GM12873 (cell line): ENCODE measurements at regions not wholly inside any gene's neighbourhood (a gene's known extent, or its start where the extent isn't known, plus 50 kb on each side); places are given as distances from the start of the nearest gene placed in this dataset.
A peak's percentile ranks its signal among the peaks of the same experiment; 100 is the strongest.

ENCODE experiments used
- TF ChIP-seq, protein P1 (sequence below): IDR thresholded peaks from 2 replicates; pipeline ENCODE4 v1.5.1; 2012; ENCODE audit warnings: low read depth, mild to moderate bottlenecking, moderate library complexity, low read length, control low read depth; ENCODE audit not compliant: insufficient read depth; ENCODE audit errors: missing control alignments

DNA sequence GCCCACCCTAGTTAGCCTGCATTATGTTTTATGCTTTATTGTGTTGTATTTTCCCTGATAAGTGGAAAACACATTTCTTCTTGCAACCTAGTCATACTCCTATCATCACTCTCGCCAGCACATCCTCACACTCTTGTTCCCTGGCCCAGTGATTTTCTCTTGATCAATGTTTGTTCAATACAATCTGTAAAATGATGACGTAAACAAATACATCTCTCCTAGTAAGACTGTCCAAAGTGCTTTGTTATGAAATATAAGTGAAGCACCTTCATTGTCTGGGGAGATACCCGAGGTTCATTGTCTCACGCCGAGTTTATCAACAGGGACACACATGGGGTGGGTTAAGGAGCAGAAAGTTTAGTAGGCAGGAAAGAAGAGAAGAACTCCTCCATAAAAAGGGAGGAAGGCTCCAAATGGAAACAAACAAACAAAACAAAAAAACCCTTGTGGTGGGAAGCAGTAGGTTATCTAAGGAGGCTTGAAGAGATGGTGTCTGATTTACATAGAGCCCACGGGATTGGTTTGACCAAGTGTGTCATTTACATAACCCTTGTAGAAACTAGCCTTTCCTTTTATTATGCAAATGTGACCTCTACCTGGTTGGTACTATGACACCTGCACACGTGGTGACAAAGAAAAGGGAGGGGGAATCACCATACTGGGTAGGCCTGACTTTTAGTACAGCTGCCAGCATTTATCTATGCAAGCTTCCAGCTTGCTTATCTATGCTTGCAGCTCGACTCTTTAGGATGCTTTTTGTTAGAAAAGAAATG is 1317.9 kb upstream of the SPRY2 start:
- TF ChIP-seq, protein P1, sequence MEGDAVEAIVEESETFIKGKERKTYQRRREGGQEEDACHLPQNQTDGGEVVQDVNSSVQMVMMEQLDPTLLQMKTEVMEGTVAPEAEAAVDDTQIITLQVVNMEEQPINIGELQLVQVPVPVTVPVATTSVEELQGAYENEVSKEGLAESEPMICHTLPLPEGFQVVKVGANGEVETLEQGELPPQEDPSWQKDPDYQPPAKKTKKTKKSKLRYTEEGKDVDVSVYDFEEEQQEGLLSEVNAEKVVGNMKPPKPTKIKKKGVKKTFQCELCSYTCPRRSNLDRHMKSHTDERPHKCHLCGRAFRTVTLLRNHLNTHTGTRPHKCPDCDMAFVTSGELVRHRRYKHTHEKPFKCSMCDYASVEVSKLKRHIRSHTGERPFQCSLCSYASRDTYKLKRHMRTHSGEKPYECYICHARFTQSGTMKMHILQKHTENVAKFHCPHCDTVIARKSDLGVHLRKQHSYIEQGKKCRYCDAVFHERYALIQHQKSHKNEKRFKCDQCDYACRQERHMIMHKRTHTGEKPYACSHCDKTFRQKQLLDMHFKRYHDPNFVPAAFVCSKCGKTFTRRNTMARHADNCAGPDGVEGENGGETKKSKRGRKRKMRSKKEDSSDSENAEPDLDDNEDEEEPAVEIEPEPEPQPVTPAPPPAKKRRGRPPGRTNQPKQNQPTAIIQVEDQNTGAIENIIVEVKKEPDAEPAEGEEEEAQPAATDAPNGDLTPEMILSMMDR: no peak

DNA sequence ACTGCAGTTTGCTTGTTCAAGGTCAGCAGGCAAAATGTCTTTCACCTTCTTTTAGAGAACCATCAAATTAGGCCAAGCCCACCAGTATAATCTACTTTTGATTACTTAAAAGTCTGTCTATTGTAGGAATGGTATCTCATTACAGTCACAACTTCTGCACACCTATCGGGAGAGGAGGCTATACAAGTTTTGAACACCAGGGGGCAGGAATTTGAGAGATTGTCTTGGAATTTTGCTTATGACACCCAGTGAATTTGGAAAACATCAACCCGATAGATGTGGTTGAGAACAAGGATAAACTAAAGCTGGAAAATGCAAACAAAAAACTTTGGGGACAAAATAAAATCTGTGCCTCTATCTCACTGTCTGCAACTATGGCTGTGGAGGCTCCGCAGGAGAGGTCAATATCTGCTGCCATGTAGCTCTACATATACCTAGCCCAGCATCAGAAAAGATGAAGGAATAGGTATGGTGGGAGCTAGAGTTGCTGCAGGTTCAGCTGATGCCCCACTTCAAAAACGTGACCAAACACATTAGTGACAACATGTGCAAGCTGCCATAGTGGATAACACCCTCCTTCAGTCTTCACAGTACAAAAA is 1299.2 kb upstream of the SPRY2 start:
- TF ChIP-seq, protein P1: peak; percentile 49

GRCh38 chr13:81637457-81637856 is 1296.5 kb upstream of the SPRY2 start:
- TF ChIP-seq, protein P1: no peak

- TF ChIP-seq, protein P1: no peak
Measured at GRCh38 chr13:81636120-81636519, 1295.2 kb upstream of the SPRY2 start.

DNA sequence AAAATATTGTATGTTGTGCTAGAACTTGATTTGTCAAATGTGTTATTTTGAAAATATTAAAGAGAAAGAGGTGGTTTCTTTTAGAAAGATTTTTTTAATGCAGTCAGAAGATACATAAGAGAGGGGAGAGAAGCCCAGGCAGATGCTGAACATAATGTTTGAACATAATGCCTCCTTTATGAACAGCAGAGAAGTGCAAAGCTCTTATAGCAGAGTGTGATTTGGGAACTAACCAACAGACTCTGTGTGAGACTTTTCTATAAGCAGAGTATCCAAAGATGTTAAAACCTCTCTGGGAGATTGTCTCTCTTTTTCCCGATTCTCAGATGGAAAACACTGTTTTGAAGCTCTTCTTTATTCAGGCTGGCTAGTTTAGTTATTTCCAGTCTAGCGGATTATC is 1274.1 kb upstream of the SPRY2 start:
- TF ChIP-seq, protein P1: no peak

GRCh38 chr13:81610644-81611043 is 1269.7 kb upstream of the SPRY2 start:
- TF ChIP-seq, protein P1: no peak

GRCh38 chr13:81609335-81609734 is 1268.4 kb upstream of the SPRY2 start:
- TF ChIP-seq, protein P1: no peak
